A549 (cell line): ENCODE measurements at regions not wholly inside any gene's neighbourhood (a gene's known extent, or its start where the extent isn't known, plus 50 kb on each side); places are given as distances from the start of the nearest gene placed in this dataset.

ENCODE experiments used
- ATAC-seq, 2 experiments: fragments of 200-7000 bp in 1 of 2; fragments of >200 bp in 1 of 2; cut with Nextera tagmentation in 1 of 2; cut with Tn5 transposase in 1 of 2; 3 replicates each; pipeline versions ENCODE4 v1.8.0 to v1.9.1; 2018 to 2020; ENCODE audit warnings: mild to moderate bottlenecking in 1 of 2, moderate library complexity in 1 of 2
- CTCF ChIA-PET: fragments of 300-600 bp; sonication (Branson Sonifier 250); formaldehyde crosslinking; extraction: SDS; loops from one replicate; lab custom pipeline; 2021; ENCODE audit warnings: antibody characterized with exemption, inconsistent platforms; lab: Yijun Ruan, JAX
- POLR2A ChIA-PET: fragments of 350-600 bp; formaldehyde crosslinking; extraction: SDS; loops from one replicate; lab custom pipeline; 2021; ENCODE audit warnings: antibody characterized with exemption, inconsistent platforms; lab: Yijun Ruan, JAX
- DNase-seq, 2 experiments: peaks; one replicate each; pipeline versions ENCODE4 v3.0.0 to v3.0.0-alpha.2; 2011 to 2016; ENCODE audit warnings: low read depth in 1 of 2, low spot score in 1 of 2
- FAIRE-seq: peaks from 2 replicates; lab custom pipeline; 2011; peaks lifted over from hg19 to GRCh38; lab: Jason Lieb, UNC
- H3K27ac ChIP-seq, 2 experiments: fragments of >200 bp; sonication (Bioruptor Twin); formaldehyde crosslinking; 3 replicates each; pipeline ENCODE4 v1.5.1; 2016 to 2017
- H3K4me1 ChIP-seq: fragments of >200 bp; sonication (Bioruptor Twin); formaldehyde crosslinking; 3 replicates; pipeline ENCODE4 v1.6.1; 2016
- H3K4me2 ChIP-seq: fragments of >200 bp; sonication (Bioruptor Twin); formaldehyde crosslinking; 3 replicates; pipeline ENCODE4 v1.6.1; 2016
- H3K4me3 ChIP-seq: fragments of >200 bp; sonication (Bioruptor Twin); formaldehyde crosslinking; 3 replicates; pipeline ENCODE4 v1.5.1; 2016
- H3K9me3 ChIP-seq: fragments of >200 bp; sonication (Bioruptor Twin); formaldehyde crosslinking; 3 replicates; pipeline ENCODE4 v1.6.1; 2016
- CBX2 ChIP-seq: fragments of 200-600 bp; sonication (generic); IDR thresholded peaks from 2 replicates; pipeline ENCODE4 v1.6.1; 2016; ENCODE audit warnings: low read depth, mild to moderate bottlenecking, borderline replicate concordance
- CHD2 ChIP-seq: fragments of 150-350 bp; IDR thresholded peaks from 2 replicates; pipeline ENCODE4 v1.6.1; 2014; ENCODE audit warnings: low read length; ENCODE audit not compliant: partially characterized antibody
- CHD4 ChIP-seq: fragments of 200-600 bp; sonication (generic); IDR thresholded peaks from 2 replicates; pipeline ENCODE4 v1.6.1; 2016; ENCODE audit warnings: antibody characterized with exemption, mild to moderate bottlenecking, borderline replicate concordance
- EHF ChIP-seq: fragments of 250-450 bp; sonication (Bioruptor Pico); IDR thresholded peaks from 2 replicates; pipeline ENCODE4 v1.5.0; 2020; ENCODE audit warnings: mild to moderate bottlenecking
- EP300 ChIP-seq, 2 experiments: fragments of >200 bp; sonication (Bioruptor Twin); formaldehyde crosslinking; IDR thresholded peaks; 2 replicates in 1 of 2; 3 replicates in 1 of 2; pipeline ENCODE4 v1.6.1; 2016 to 2017
- FOSB ChIP-seq: fragments of 250-450 bp; sonication (Bioruptor Pico); IDR thresholded peaks from 2 replicates; pipeline ENCODE4 v1.5.0; 2020; ENCODE audit warnings: mild to moderate bottlenecking, moderate library complexity
- FOXS1 ChIP-seq: fragments of 250-450 bp; sonication (Bioruptor Pico); IDR thresholded peaks from 2 replicates; pipeline ENCODE4 v1.5.0; 2020; ENCODE audit warnings: mild to moderate bottlenecking, moderate library complexity
- MAFK ChIP-seq: fragments of 450-650 bp; IDR thresholded peaks from 2 replicates; pipeline ENCODE4 v1.6.1; 2014; ENCODE audit not compliant: partially characterized antibody
- MAZ ChIP-seq: fragments of 150-350 bp; IDR thresholded peaks from 2 replicates; pipeline ENCODE4 v1.6.1; 2014; ENCODE audit warnings: antibody characterized with exemption, low read depth, low read length, borderline replicate concordance
- NFE2L2 ChIP-seq: fragments of 150-350 bp; conservative IDR thresholded peaks from 2 replicates; pipeline ENCODE4 v1.6.1; 2014; ENCODE audit warnings: low read length
- NR3C1 ChIP-seq: fragments of >200 bp; sonication (Bioruptor Twin); formaldehyde crosslinking; IDR thresholded peaks from 3 replicates; pipeline ENCODE4 v1.6.1; 2017
- RARB ChIP-seq: fragments of 250-450 bp; sonication (Bioruptor Pico); IDR thresholded peaks from 2 replicates; pipeline ENCODE4 v1.8.0; 2021; ENCODE audit warnings: mild to moderate bottlenecking, moderate library complexity
- RFX5 ChIP-seq: fragments of 450-650 bp; IDR thresholded peaks from 2 replicates; pipeline ENCODE4 v1.7.1; 2014; ENCODE audit warnings: antibody characterized with exemption, mild to moderate bottlenecking, moderate library complexity
- RNF2 ChIP-seq: fragments of 200-600 bp; sonication (generic); IDR thresholded peaks from 2 replicates; pipeline ENCODE4 v1.6.1; 2016; ENCODE audit warnings: low read depth, mild to moderate bottlenecking, antibody characterized with exemption, moderate library complexity, borderline replicate concordance
- SREBF2 ChIP-seq: fragments of 450-650 bp; IDR thresholded peaks from 2 replicates; pipeline ENCODE4 v1.6.1; 2014; ENCODE audit warnings: mild to moderate bottlenecking, moderate library complexity
- TFCP2L1 ChIP-seq: fragments of 250-450 bp; sonication (Bioruptor Pico); IDR thresholded peaks from 2 replicates; pipeline ENCODE4 v1.5.0; 2021; ENCODE audit warnings: mild to moderate bottlenecking
- WGBS: methylation state at CpG from one replicate; pipeline ENCODE4 v1.1.6; 2017; ENCODE audit errors: missing lambda C conversion rate; 5-methylcytosine and 5-hydroxymethylcytosine counted together
- TF ChIP-seq, protein P1 (sequence below): fragments of 450-650 bp; IDR thresholded peaks from 2 replicates; pipeline ENCODE4 v1.6.1; 2014; ENCODE audit warnings: antibody characterized with exemption
- TF ChIP-seq, protein P2 (sequence below): fragments of 250-450 bp; sonication (Bioruptor Pico); IDR thresholded peaks from 2 replicates; pipeline ENCODE4 v1.5.0; 2020; ENCODE audit warnings: low read depth, mild to moderate bottlenecking, moderate library complexity
- TF ChIP-seq, protein P3 (sequence below): fragments of >200 bp; sonication (Bioruptor Twin); formaldehyde crosslinking; IDR thresholded peaks from 3 replicates; pipeline ENCODE4 v1.6.1; 2016
- TF ChIP-seq, protein P4 (sequence below): fragments of 250-450 bp; sonication (Bioruptor Pico); IDR thresholded peaks from 2 replicates; pipeline ENCODE4 v1.5.0; 2021; ENCODE audit warnings: mild to moderate bottlenecking, moderate library complexity, borderline replicate concordance
- TF ChIP-seq, protein P5 (sequence below): fragments of >200 bp; sonication (Bioruptor Twin); formaldehyde crosslinking; IDR thresholded peaks from 2 replicates; pipeline ENCODE4 v1.6.1; 2016
- TF ChIP-seq, protein P6 (sequence below): IDR thresholded peaks from 2 replicates; pipeline ENCODE4 v1.6.1; 2012
- TF ChIP-seq, protein P7 (sequence below): fragments of >200 bp; sonication (Bioruptor Twin); formaldehyde crosslinking; IDR thresholded peaks from 3 replicates; pipeline ENCODE4 v1.5.1; 2016

DNA sequence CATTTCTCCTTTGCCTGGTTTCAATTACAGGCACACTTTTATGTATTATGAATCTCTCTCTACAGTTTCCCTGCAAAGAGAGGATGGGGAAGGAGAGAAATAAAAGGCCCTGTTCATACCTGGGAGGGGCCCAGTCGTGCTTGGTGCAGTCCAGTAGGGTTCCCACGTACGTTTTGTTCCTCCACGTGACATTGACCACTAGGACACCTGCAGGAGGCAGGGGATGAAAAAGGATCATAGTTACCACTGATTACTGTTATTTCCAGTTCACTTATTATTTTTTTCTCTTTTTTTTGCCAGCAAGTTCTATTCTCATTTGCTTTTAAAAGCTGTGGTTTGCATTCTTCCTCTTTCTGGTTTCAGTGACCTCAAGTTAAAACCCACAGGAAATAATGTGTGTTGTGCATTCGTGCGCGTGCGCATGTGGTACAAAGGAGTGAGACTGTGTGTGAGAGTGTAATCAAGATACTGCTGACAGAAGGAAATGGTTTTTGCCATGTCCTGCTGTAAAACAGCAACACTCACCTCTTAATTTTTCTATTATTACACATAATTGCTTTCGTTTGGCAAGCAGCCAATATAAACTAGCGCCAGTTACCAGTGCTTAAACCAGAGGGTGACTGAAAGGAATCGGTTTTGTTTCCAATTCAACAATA lies 96.8 kb downstream of the ZNF608 start:
- H3K4me1 ChIP-seq, result peaks cover 20% of the 10 kb centered on the region
- ATAC-seq (no peak), FAIRE-seq (no peak), DNase-seq (no peak)
- H3K4me3 ChIP-seq, result no peak overlapping the region
- H3K9me3 ChIP-seq, result no peaks in the 10 kb centered on the region
- TF ChIP-seq, protein P1, sequence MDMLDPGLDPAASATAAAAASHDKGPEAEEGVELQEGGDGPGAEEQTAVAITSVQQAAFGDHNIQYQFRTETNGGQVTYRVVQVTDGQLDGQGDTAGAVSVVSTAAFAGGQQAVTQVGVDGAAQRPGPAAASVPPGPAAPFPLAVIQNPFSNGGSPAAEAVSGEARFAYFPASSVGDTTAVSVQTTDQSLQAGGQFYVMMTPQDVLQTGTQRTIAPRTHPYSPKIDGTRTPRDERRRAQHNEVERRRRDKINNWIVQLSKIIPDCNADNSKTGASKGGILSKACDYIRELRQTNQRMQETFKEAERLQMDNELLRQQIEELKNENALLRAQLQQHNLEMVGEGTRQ, result no peak
- TF ChIP-seq CHD4 (no peak), EP300 (IDR thresholded peaks at IDR 0.05) (no peak), MAZ (no peak), NFE2L2 (no peak), RARB (CRISPR knock-in tag) (no peak), CHD2 (no peak), EHF (CRISPR knock-in tag) (no peak), MAFK (no peak)
- TF ChIP-seq, protein P2, sequence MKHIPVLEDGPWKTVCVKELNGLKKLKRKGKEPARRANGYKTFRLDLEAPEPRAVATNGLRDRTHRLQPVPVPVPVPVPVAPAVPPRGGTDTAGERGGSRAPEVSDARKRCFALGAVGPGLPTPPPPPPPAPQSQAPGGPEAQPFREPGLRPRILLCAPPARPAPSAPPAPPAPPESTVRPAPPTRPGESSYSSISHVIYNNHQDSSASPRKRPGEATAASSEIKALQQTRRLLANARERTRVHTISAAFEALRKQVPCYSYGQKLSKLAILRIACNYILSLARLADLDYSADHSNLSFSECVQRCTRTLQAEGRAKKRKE (CRISPR knock-in tag), result no peak
- TF ChIP-seq, protein P3, sequence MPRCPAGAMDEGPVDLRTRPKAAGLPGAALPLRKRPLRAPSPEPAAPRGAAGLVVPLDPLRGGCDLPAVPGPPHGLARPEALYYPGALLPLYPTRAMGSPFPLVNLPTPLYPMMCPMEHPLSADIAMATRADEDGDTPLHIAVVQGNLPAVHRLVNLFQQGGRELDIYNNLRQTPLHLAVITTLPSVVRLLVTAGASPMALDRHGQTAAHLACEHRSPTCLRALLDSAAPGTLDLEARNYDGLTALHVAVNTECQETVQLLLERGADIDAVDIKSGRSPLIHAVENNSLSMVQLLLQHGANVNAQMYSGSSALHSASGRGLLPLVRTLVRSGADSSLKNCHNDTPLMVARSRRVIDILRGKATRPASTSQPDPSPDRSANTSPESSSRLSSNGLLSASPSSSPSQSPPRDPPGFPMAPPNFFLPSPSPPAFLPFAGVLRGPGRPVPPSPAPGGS, result no peak
- TF ChIP-seq, protein P4, sequence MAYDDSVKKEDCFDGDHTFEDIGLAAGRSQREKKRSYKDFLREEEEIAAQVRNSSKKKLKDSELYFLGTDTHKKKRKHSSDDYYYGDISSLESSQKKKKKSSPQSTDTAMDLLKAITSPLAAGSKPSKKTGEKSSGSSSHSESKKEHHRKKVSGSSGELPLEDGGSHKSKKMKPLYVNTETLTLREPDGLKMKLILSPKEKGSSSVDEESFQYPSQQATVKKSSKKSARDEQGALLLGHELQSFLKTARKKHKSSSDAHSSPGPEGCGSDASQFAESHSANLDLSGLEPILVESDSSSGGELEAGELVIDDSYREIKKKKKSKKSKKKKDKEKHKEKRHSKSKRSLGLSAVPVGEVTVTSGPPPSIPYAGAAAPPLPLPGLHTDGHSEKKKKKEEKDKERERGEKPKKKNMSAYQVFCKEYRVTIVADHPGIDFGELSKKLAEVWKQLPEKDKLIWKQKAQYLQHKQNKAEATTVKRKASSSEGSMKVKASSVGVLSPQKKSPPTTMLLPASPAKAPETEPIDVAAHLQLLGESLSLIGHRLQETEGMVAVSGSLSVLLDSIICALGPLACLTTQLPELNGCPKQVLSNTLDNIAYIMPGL (CRISPR knock-in tag), result no peak
- ChIA-PET CTCF (no interaction called here), POLR2A (no interaction called here)
- WGBS, result 78% methylated on average over 11 of the region's 11 CpGs
- no peak overlapping the region for H3K4me2 ChIP-seq
- H3K27ac ChIP-seq, result no peak overlapping the region; a peak in 1 of 6 replicates

DNA sequence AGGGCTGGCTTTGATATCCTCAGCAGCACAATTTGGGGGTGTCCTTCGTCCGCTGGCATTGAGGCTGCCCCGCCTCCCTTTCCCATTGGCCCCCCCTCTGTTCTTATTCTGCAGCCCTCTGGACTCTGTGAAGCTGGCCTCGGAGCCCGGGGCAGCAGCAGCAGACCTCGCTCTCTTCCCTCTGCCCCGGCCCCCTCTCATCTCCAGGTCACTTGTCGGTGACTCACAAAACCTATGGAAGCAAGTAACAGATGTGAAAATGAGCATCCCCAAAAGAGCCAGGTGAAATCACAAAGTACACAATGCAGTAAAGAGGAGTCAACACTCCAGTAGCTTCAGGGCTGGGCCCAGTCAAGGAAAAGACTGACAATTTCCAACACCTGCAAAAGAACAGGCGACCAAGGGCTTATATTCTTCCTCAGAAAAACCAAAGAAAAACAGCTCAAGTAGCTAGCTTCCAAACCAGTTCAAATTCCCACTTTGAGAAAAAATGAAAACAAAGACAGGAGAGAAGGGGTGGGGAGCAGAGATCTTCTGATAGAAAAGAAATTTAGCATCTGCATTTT lies 97.5 kb downstream of the ZNF608 start:
- ChIA-PET POLR2A (no interaction called here), CTCF (interaction anchor here (1.6 kb wide), 1 partner anchor 12 kb away, joined by 3 read pairs; no protein-coding TSS in a partner anchor)
- Histone ChIP-seq H3K27ac (no peak overlapping the region), H3K9me3 (no peaks in the 10 kb centered on the region), H3K4me1 (peaks cover 22% of the 10 kb centered on the region), H3K4me2 (no peak overlapping the region), H3K4me3 (no peak overlapping the region)
- FAIRE-seq (no peak), DNase-seq (no peak), ATAC-seq (no peak)
- TF ChIP-seq, protein P5, sequence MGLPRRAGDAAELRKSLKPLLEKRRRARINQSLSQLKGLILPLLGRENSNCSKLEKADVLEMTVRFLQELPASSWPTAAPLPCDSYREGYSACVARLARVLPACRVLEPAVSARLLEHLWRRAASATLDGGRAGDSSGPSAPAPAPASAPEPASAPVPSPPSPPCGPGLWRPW, result no peak
- WGBS, result 84% methylated on average over 9 of the region's 9 CpGs

DNA sequence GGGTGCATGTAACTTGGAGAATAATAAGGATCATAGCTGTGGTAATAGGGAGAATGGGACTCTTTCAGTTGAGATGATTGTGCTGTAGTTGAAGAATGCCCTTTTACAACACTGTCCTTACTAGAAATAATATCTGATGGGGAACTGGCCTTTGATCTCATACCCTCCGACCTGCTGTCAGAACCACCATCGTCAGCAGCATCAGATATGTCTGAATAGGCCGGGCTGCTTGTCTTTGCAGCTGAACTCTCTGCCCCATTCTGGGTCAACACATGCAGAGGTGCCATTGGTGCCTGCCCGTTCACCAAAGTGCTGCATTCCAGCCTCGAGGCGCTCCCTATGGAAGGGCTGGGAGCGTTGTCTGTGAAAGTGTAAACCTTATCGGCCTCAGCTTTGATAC lies 99.1 kb downstream of the ZNF608 start:
- Histone ChIP-seq H3K9me3 (no peaks in the 10 kb centered on the region), H3K4me2 (no peak overlapping the region), H3K4me1 (peaks cover 16% of the 10 kb centered on the region), H3K4me3 (no peak overlapping the region), H3K27ac (no peak overlapping the region)
- DNase-seq, result no peak
- ChIA-PET POLR2A (no interaction called here), CTCF (interaction anchor here (1.0 to 1.6 kb wide), 4 partner anchors 9 to 975 kb away, joined by 3 to 5 read pairs (median 4); no protein-coding TSS in a partner anchor)
- WGBS, result 87% methylated on average over 8 of the region's 8 CpGs
- FAIRE-seq, result no peak
- no peak for ATAC-seq
- TF ChIP-seq, protein P6, sequence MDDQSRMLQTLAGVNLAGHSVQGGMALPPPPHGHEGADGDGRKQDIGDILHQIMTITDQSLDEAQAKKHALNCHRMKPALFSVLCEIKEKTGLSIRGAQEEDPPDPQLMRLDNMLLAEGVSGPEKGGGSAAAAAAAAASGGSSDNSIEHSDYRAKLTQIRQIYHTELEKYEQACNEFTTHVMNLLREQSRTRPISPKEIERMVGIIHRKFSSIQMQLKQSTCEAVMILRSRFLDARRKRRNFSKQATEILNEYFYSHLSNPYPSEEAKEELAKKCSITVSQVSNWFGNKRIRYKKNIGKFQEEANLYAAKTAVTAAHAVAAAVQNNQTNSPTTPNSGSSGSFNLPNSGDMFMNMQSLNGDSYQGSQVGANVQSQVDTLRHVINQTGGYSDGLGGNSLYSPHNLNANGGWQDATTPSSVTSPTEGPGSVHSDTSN, result no peak
- TF ChIP-seq, protein P3, result no peak
- TF ChIP-seq FOXS1 (CRISPR knock-in tag) (no peak), CBX2 (no peak), SREBF2 (no peak), TFCP2L1 (CRISPR knock-in tag) (no peak), NR3C1 (no peak), FOSB (CRISPR knock-in tag) (no peak), RNF2 (no peak), RFX5 (no peak)
- TF ChIP-seq, protein P7, sequence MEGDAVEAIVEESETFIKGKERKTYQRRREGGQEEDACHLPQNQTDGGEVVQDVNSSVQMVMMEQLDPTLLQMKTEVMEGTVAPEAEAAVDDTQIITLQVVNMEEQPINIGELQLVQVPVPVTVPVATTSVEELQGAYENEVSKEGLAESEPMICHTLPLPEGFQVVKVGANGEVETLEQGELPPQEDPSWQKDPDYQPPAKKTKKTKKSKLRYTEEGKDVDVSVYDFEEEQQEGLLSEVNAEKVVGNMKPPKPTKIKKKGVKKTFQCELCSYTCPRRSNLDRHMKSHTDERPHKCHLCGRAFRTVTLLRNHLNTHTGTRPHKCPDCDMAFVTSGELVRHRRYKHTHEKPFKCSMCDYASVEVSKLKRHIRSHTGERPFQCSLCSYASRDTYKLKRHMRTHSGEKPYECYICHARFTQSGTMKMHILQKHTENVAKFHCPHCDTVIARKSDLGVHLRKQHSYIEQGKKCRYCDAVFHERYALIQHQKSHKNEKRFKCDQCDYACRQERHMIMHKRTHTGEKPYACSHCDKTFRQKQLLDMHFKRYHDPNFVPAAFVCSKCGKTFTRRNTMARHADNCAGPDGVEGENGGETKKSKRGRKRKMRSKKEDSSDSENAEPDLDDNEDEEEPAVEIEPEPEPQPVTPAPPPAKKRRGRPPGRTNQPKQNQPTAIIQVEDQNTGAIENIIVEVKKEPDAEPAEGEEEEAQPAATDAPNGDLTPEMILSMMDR, result no peak
